Endodermal cell (in vitro differentiated cells): ENCODE measurements at regions not wholly inside any gene's neighbourhood (a gene's known extent, or its start where the extent isn't known, plus 50 kb on each side); places are given as distances from the start of the nearest gene placed in this dataset.

Experiments used
- DNase-seq: peaks from one replicate; pipeline ENCODE4 v3.0.0-alpha.2; 2017
- H3K27ac ChIP-seq: 2 replicates; pipeline ENCODE4 v1.5.1; 2013; ENCODE audit warnings: mild to moderate bottlenecking, low read depth, low read length, moderate library complexity
- H3K27me3 ChIP-seq: 2 replicates; pipeline ENCODE4 v1.6.1; 2013; ENCODE audit warnings: mild to moderate bottlenecking, low read length, moderate library complexity; ENCODE audit not compliant: insufficient read depth, control insufficient read depth, poor library complexity, severe bottlenecking
- H3K36me3 ChIP-seq: 2 replicates; pipeline ENCODE4 v1.7.0; 2013; ENCODE audit warnings: mild to moderate bottlenecking, low read length, moderate library complexity; ENCODE audit not compliant: control insufficient read depth, insufficient read depth
- H3K4me1 ChIP-seq: one replicate; pipeline ENCODE4 v1.7.0; 2013; ENCODE audit warnings: low read length; ENCODE audit not compliant: control insufficient read depth, insufficient read depth
- H3K4me3 ChIP-seq: 2 replicates; pipeline ENCODE4 v1.5.1; 2013; ENCODE audit warnings: mild to moderate bottlenecking, low read length, moderate library complexity
- H3K9ac ChIP-seq: 2 replicates; pipeline ENCODE4 v1.6.1; 2013; ENCODE audit warnings: mild to moderate bottlenecking, low read length, moderate library complexity; ENCODE audit not compliant: poor library complexity, severe bottlenecking; ENCODE audit errors: extremely low read depth
- H3K9me3 ChIP-seq: 2 replicates; pipeline ENCODE4 v1.6.1; 2013; ENCODE audit warnings: mild to moderate bottlenecking, low read length, moderate library complexity; ENCODE audit not compliant: control insufficient read depth
- H3K27ac Mint-ChIP-seq: 2 replicates; pipeline ENCODE4 v1.8.0; 2020; ENCODE audit warnings: mixed read lengths
- H3K27me3 Mint-ChIP-seq: 2 replicates; pipeline ENCODE4 v1.8.0; 2021; ENCODE audit warnings: mild to moderate bottlenecking, mixed read lengths; ENCODE audit not compliant: insufficient read depth
- H3K36me3 Mint-ChIP-seq: 2 replicates; pipeline ENCODE4 v1.8.0; 2020; ENCODE audit warnings: low read depth, mixed read lengths
- H3K4me1 Mint-ChIP-seq: 2 replicates; pipeline ENCODE4 v1.8.0; 2020; ENCODE audit warnings: mixed read lengths
- H3K4me3 Mint-ChIP-seq: 2 replicates; pipeline ENCODE4 v1.8.0; 2020; ENCODE audit warnings: mild to moderate bottlenecking, moderate library complexity, mixed read lengths
- H3K9me3 Mint-ChIP-seq: 2 replicates; pipeline ENCODE4 v1.8.0; 2020; ENCODE audit warnings: mild to moderate bottlenecking, mixed read lengths
- WGBS, 2 experiments: methylation state at CpG; one replicate each; pipeline versions ENCODE4 v1.1.5 to v1.1.7; 2013; ENCODE audit warnings: missing lambda C conversion rate in 2 of 2, mixed read lengths in 1 of 2; ENCODE audit not compliant: insufficient coverage in 1 of 2, insufficient read length in 1 of 2; 5-methylcytosine and 5-hydroxymethylcytosine counted together
- TF ChIP-seq, protein P1 (sequence below): fragments of 200-600 bp; sonication (generic); conservative IDR thresholded peaks from 2 replicates; pipeline ENCODE4 v1.5.0; 2021; ENCODE audit warnings: antibody characterized with exemption, mild to moderate bottlenecking

DNA sequence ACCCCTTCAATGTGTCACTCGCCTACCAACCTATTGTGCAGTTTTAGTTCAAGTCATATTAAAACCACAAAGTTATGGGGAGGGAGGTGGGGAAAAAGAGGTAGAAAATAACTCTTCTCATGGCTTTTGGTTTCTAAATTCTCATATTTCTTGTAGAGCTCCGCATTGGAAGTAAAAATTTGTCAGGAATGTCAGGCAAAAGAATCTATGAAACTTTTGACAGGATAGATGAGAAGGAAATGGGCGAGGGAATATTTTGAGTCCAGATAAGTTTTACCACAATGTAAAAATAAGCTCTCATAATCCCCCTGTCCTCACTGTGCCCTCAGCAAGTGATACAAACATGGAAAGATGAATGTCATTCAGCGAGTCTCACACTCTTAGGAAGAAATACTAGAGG is 270.4 kb downstream of the DLEU7 start:
- DNase-seq, result no peak
- no peak overlapping the region for H3K4me3 ChIP-seq
- no peaks in the 10 kb centered on the region for H3K27me3 ChIP-seq
- Mint-ChIP-seq H3K4me1 (no peaks in the 10 kb centered on the region), H3K9me3 (no peaks in the 10 kb centered on the region), H3K36me3 (no peaks in the 10 kb centered on the region), H3K4me3 (no peak overlapping the region), H3K27ac (no peak overlapping the region), H3K27me3 (no peaks in the 10 kb centered on the region)
- whole genome bisulfite sequencing, 2 experiments, result 80 to 86% methylated on average over 2 to 4 of the region's 4 CpGs
- TF ChIP-seq, protein P1, sequence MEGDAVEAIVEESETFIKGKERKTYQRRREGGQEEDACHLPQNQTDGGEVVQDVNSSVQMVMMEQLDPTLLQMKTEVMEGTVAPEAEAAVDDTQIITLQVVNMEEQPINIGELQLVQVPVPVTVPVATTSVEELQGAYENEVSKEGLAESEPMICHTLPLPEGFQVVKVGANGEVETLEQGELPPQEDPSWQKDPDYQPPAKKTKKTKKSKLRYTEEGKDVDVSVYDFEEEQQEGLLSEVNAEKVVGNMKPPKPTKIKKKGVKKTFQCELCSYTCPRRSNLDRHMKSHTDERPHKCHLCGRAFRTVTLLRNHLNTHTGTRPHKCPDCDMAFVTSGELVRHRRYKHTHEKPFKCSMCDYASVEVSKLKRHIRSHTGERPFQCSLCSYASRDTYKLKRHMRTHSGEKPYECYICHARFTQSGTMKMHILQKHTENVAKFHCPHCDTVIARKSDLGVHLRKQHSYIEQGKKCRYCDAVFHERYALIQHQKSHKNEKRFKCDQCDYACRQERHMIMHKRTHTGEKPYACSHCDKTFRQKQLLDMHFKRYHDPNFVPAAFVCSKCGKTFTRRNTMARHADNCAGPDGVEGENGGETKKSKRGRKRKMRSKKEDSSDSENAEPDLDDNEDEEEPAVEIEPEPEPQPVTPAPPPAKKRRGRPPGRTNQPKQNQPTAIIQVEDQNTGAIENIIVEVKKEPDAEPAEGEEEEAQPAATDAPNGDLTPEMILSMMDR, result no peak
- H3K36me3 ChIP-seq, result no peaks in the 10 kb centered on the region
- no peak overlapping the region for H3K27ac ChIP-seq
- H3K9me3 ChIP-seq, result no peaks in the 10 kb centered on the region
- H3K4me1 ChIP-seq, result no peaks in the 10 kb centered on the region
- no peak overlapping the region for H3K9ac ChIP-seq

DNA sequence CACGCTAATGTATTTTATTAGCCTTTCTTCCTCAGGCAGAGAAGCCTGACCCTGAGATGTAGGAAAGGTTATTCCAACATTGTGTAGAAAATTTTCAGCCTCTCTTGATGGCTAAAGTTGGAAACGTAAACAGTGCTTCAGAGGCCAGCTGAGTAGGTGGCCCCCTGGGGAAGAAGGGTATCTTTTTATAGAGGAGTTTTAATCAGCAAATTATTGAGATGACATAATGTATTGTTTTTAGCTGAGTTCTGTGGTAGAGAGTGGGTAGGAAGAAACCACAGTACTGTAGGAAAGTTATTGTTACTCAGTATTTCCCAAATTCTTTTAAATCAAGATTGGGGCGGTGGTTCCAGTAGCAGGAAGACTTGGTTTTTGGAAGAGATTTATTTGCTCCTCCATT is 268.8 kb downstream of the DLEU7 start:
- H3K9ac ChIP-seq, result no peak overlapping the region
- H3K36me3 ChIP-seq, result no peaks in the 10 kb centered on the region
- Mint-ChIP-seq H3K4me1 (peaks cover 6% of the 10 kb centered on the region), H3K27me3 (no peaks in the 10 kb centered on the region), H3K4me3 (no peak overlapping the region), H3K27ac (no peak overlapping the region), H3K36me3 (no peaks in the 10 kb centered on the region), H3K9me3 (no peaks in the 10 kb centered on the region)
- H3K4me3 ChIP-seq, result no peak overlapping the region
- WGBS, 2 experiments, result 95 to 97% methylated on average over 2 to 3 of the region's 3 CpGs
- no peaks in the 10 kb centered on the region for H3K4me1 ChIP-seq
- TF ChIP-seq, protein P1, result no peak
- no peak for DNase-seq
- no peaks in the 10 kb centered on the region for H3K9me3 ChIP-seq
- H3K27me3 ChIP-seq, result no peaks in the 10 kb centered on the region
- no peak overlapping the region for H3K27ac ChIP-seq

DNA sequence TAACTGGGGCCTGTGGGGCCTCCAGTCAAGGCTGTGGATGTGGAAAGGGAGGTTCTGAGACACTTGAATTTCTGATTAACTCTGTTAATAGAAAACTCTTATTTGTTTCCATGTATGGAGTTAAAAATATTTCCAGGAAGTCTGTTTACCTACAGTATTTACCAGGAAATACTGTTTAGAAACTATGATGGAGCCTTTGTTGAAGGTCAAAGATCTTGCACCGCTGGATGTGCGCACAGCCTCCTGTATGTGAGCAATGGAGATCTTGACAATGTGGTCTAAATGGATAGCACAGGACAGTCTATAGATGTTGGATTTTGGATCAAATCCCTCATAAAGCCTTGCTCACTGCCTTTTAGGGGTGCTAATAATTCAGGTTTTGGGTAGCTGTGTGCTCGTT is 268.4 kb downstream of the DLEU7 start:
- Mint-ChIP-seq H3K4me1 (peaks cover 6% of the 10 kb centered on the region), H3K4me3 (no peak overlapping the region), H3K36me3 (no peaks in the 10 kb centered on the region), H3K27me3 (no peaks in the 10 kb centered on the region), H3K9me3 (no peaks in the 10 kb centered on the region), H3K27ac (no peak overlapping the region)
- no peak for DNase-seq
- Histone ChIP-seq H3K36me3 (no peaks in the 10 kb centered on the region), H3K9me3 (no peaks in the 10 kb centered on the region), H3K27ac (no peak overlapping the region), H3K9ac (no peak overlapping the region), H3K4me1 (no peaks in the 10 kb centered on the region), H3K4me3 (no peak overlapping the region), H3K27me3 (no peaks in the 10 kb centered on the region)
- TF ChIP-seq, protein P1, result no peak
- 88 to 90% methylated on average over 2 to 3 of the region's 3 CpGs for WGBS, 2 experiments
